PC-3 (cell line): ENCODE measurements at regions not wholly inside any gene's neighbourhood (a gene's known extent, or its start where the extent isn't known, plus 50 kb on each side); places are given as distances from the start of the nearest gene placed in this dataset.
A peak's percentile ranks its signal among the peaks of the same experiment; 100 is the strongest.

Experiments
- ATAC-seq: fragments of 200-7000 bp; cut with Tn5 transposase; 2 replicates; pipeline ENCODE4 v1.9.1; 2020; ENCODE audit warnings: mild to moderate bottlenecking, moderate library complexity
- BruUV-seq: library from RNA; stranded (reverse); fragments of 400-500 nt; replicated peaks from 2 replicates; lab custom pipeline; 2021; lab: Mats Ljungman, UMichigan
- CTCF ChIA-PET: fragments of 300-600 bp; sonication (Branson Sonifier 250); formaldehyde crosslinking; loops from one replicate; lab custom pipeline; 2022; ENCODE audit warnings: antibody characterized with exemption; lab: Charles Lee
- POLR2A ChIA-PET: fragments of 300-600 bp; sonication (Branson Sonifier 250); formaldehyde crosslinking; loops from one replicate; lab custom pipeline; 2022; ENCODE audit warnings: antibody characterized with exemption; ENCODE audit not compliant: unreplicated experiment; lab: Charles Lee
- DNase-seq: peaks from one replicate; pipeline ENCODE4 v3.0.0-alpha.2; 2015
- H2AFZ ChIP-seq: fragments of 300-600 bp; sonication (generic); 2 replicates; pipeline ENCODE4 v1.6.0; 2016; ENCODE audit warnings: antibody characterized with exemption, low read length
- H3F3A ChIP-seq: fragments of 300-600 bp; sonication (generic); one replicate; pipeline ENCODE4 v1.6.0; 2017; ENCODE audit warnings: antibody characterized with exemption, low read length, control low read depth, mild to moderate bottlenecking; ENCODE audit not compliant: unreplicated experiment
- H3K27ac ChIP-seq: fragments of 300-600 bp; sonication (generic); 2 replicates; pipeline ENCODE4 v1.5.1; 2016; ENCODE audit warnings: mild to moderate bottlenecking, low read length
- H3K27me3 ChIP-seq: fragments of 300-600 bp; sonication (generic); 2 replicates; pipeline ENCODE4 v1.6.1; 2016; ENCODE audit warnings: low read length, mixed read lengths
- H3K36me3 ChIP-seq: fragments of 300-600 bp; sonication (generic); 2 replicates; pipeline ENCODE4 v1.6.1; 2016; ENCODE audit warnings: low read depth, mixed run types, low read length, mixed read lengths
- H3K4me1 ChIP-seq: fragments of 300-600 bp; sonication (generic); 2 replicates; pipeline ENCODE4 v1.5.1; 2016; ENCODE audit warnings: low read length; ENCODE audit not compliant: insufficient read depth
- H3K4me2 ChIP-seq: fragments of 300-600 bp; sonication (generic); 2 replicates; pipeline ENCODE4 v1.6.0; 2016; ENCODE audit warnings: low read length
- H3K4me3 ChIP-seq: fragments of 300-600 bp; sonication (generic); 2 replicates; pipeline ENCODE4 v1.5.1; 2016; ENCODE audit warnings: mild to moderate bottlenecking, low read length, mixed read lengths
- H3K79me2 ChIP-seq: fragments of 300-600 bp; sonication (generic); 2 replicates; pipeline ENCODE4 v1.6.1; 2017; ENCODE audit warnings: low read length, mixed read lengths
- H3K9ac ChIP-seq: fragments of 300-600 bp; sonication (generic); 2 replicates; pipeline ENCODE4 v1.6.0; 2016; ENCODE audit warnings: mild to moderate bottlenecking, low read length
- H3K9me2 ChIP-seq: fragments of 300-600 bp; sonication (generic); replicated peaks from 2 replicates; pipeline ENCODE4 v1.6.1; 2016; ENCODE audit warnings: mixed run types, low read length, mixed read lengths
- H3K9me3 ChIP-seq: fragments of 300-600 bp; sonication (generic); 2 replicates; pipeline ENCODE4 v1.6.1; 2016; ENCODE audit warnings: low read length, mixed read lengths
- H4K20me1 ChIP-seq: fragments of 300-600 bp; sonication (generic); 2 replicates; pipeline ENCODE4 v1.6.1; 2016; ENCODE audit warnings: low read length, mixed read lengths
- CTCF ChIP-seq: fragments of 300-600 bp; sonication (generic); conservative IDR thresholded peaks from 2 replicates; pipeline ENCODE4 v1.5.1; 2017; ENCODE audit warnings: antibody characterized with exemption, low read depth, mild to moderate bottlenecking, low read length
- EZH2 ChIP-seq: fragments of 300-600 bp; sonication (generic); IDR thresholded peaks from one replicate; pipeline ENCODE4 v1.6.1; 2017; ENCODE audit warnings: antibody characterized with exemption, mild to moderate bottlenecking, low read length; ENCODE audit not compliant: unreplicated experiment
- EZH2phosphoT487 ChIP-seq: fragments of 300-600 bp; sonication (generic); IDR thresholded peaks from 2 replicates; pipeline ENCODE4 v1.6.1; 2018; ENCODE audit warnings: mild to moderate bottlenecking, antibody characterized with exemption, low read length, borderline replicate concordance
- intact Hi-C: fragments of 100-400 bp; cut with micrococcal nuclease; formaldehyde crosslinking; loops from 2 replicates; pipeline ENCODE4 v1.9.0; 2023

- Histone ChIP-seq H3K36me3 (no peaks in the 10 kb centered on the region), H3K27me3 (peaks cover 4% of the 10 kb centered on the region), H4K20me1 (no peaks in the 10 kb centered on the region), H3K79me2 (no peaks in the 10 kb centered on the region), H3K9me3 (no peaks in the 10 kb centered on the region), H3K27ac (no peak overlapping the region), H3K4me3 (no peak overlapping the region), H3K4me1 (peaks cover 15% of the 10 kb centered on the region), H3K9me2 (no peaks in the 10 kb centered on the region), H3K9ac (no peak overlapping the region), H3F3A (no peaks in the 10 kb centered on the region), H3K4me2 (no peak overlapping the region), H2AFZ (no peak overlapping the region)
- DNase-seq (no peak), ATAC-seq (no peak)
- POLR2A ChIA-PET = no interaction called here
- TF ChIP-seq CTCF (no peak), EZH2phosphoT487 (no peak), EZH2 (no peak)
- intact Hi-C loops = no loop called here
- no TSS peak for BruUV-seq
- CTCF ChIA-PET = no interaction called here
Measured at GRCh38 chr20:24744747-24745146, 204.3 kb upstream of the CST7 start.

GRCh38 chr20:24745206-24745605, 203.9 kb upstream of the CST7 start:
- H3F3A ChIP-seq = no peaks in the 10 kb centered on the region
- no peaks in the 10 kb centered on the region for H3K79me2 ChIP-seq
- peaks cover 2% of the 10 kb centered on the region for H3K27me3 ChIP-seq
- intact Hi-C loops = no loop called here
- H3K4me3 ChIP-seq = no peak overlapping the region
- POLR2A ChIA-PET = no interaction called here
- no peak for ATAC-seq
- no peak overlapping the region for H3K4me2 ChIP-seq
- TF ChIP-seq EZH2 (no peak), EZH2phosphoT487 (no peak), CTCF (no peak)
- no TSS peak for BruUV-seq
- no peak for DNase-seq
- H3K9me3 ChIP-seq = no peaks in the 10 kb centered on the region
- no peak overlapping the region for H3K9ac ChIP-seq
- CTCF ChIA-PET = no interaction called here
- no peaks in the 10 kb centered on the region for H4K20me1 ChIP-seq
- no peak overlapping the region for H3K27ac ChIP-seq
- H3K9me2 ChIP-seq = no peaks in the 10 kb centered on the region
- no peak overlapping the region for H2AFZ ChIP-seq
- peaks cover 15% of the 10 kb centered on the region for H3K4me1 ChIP-seq
- H3K36me3 ChIP-seq = no peaks in the 10 kb centered on the region

- no peak overlapping the region for H3K4me3 ChIP-seq
- peak overlapping the region; percentile 54 for H2AFZ ChIP-seq
- H3K27ac ChIP-seq = no peak overlapping the region
- no peak for TF ChIP-seq CTCF
- no peak for TF ChIP-seq EZH2phosphoT487
- TF ChIP-seq EZH2 = no peak
- intact Hi-C loops = no loop called here
- POLR2A ChIA-PET = no interaction called here
- CTCF ChIA-PET = no interaction called here
- no peaks in the 10 kb centered on the region; the same call in none of the 2 replicates for H3K27me3 ChIP-seq
- H3K9ac ChIP-seq = no peak overlapping the region
- peaks cover 15% of the 10 kb centered on the region for H3K4me1 ChIP-seq
- peak overlapping the region; percentile 61 for H3K4me2 ChIP-seq
- no peaks in the 10 kb centered on the region for H3K9me2 ChIP-seq
- no peak; the same call in 1 of the 2 replicates for ATAC-seq
- no peaks in the 10 kb centered on the region for H3K9me3 ChIP-seq
- no TSS peak for BruUV-seq
- H3K36me3 ChIP-seq = no peaks in the 10 kb centered on the region
- DNase-seq = no peak
- H3F3A ChIP-seq = no peaks in the 10 kb centered on the region
- H4K20me1 ChIP-seq = no peaks in the 10 kb centered on the region
- H3K79me2 ChIP-seq = no peaks in the 10 kb centered on the region
Measured at GRCh38 chr20:24745617-24746350, 203.3 kb upstream of the CST7 start.
